ENCODE measurements at regions not wholly inside any gene's neighbourhood (a gene's known extent, or its start where the extent isn't known, plus 50 kb on each side); places are given as distances from the start of the nearest gene placed in this dataset.

DNA sequence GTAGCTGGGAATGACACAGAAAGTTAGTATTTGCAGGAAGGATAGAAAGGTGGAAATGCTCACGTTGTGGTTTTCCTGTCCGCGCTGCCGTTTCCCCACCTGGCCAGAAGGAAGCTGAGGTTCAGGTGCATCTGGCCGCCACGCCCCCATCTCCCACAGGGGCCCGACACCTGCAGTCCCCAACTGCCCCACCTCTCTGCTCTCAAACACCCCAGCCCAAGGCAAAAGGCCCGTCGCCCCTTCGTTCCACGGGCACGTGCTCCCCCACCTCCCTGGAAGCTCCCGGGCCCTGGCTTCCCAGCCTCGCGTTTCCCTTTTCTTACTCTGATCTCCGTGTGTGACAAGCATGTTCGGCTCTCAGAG, 985.1 kb downstream of the BRD1 start:
- Histone ChIP-seq H3K27me3 (ENCODE audit: insufficient read depth, poor library complexity, severe bottlenecking) (no peaks in the 10 kb centered on the region), H3K27ac (replicated peaks) (no peak overlapping the region), H3K4me3 (replicated peaks; ENCODE audit: insufficient read depth, low read length) (no peak overlapping the region)
- no peak for DNase-seq (ENCODE audit: low read depth in 1 of 2, low spot score in 1 of 2)
- TF ChIP-seq, protein P1, sequence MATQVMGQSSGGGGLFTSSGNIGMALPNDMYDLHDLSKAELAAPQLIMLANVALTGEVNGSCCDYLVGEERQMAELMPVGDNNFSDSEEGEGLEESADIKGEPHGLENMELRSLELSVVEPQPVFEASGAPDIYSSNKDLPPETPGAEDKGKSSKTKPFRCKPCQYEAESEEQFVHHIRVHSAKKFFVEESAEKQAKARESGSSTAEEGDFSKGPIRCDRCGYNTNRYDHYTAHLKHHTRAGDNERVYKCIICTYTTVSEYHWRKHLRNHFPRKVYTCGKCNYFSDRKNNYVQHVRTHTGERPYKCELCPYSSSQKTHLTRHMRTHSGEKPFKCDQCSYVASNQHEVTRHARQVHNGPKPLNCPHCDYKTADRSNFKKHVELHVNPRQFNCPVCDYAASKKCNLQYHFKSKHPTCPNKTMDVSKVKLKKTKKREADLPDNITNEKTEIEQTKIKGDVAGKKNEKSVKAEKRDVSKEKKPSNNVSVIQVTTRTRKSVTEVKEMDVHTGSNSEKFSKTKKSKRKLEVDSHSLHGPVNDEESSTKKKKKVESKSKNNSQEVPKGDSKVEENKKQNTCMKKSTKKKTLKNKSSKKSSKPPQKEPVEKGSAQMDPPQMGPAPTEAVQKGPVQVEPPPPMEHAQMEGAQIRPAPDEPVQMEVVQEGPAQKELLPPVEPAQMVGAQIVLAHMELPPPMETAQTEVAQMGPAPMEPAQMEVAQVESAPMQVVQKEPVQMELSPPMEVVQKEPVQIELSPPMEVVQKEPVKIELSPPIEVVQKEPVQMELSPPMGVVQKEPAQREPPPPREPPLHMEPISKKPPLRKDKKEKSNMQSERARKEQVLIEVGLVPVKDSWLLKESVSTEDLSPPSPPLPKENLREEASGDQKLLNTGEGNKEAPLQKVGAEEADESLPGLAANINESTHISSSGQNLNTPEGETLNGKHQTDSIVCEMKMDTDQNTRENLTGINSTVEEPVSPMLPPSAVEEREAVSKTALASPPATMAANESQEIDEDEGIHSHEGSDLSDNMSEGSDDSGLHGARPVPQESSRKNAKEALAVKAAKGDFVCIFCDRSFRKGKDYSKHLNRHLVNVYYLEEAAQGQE (IDR thresholded peaks at IDR 0.05; ENCODE audit: insufficient replicate concordance, low read depth), result no peak
- no peak for TF ChIP-seq SPI1 (IDR thresholded peaks at IDR 0.05; ENCODE audit: borderline replicate concordance, low read depth)
- no peak for TF ChIP-seq POLR2AphosphoS5 (IDR thresholded peaks at IDR 0.05; ENCODE audit: low read depth)
- no peak for TF ChIP-seq GABPA (IDR thresholded peaks at IDR 0.05; ENCODE audit: low read depth)
- TF ChIP-seq, protein P2, sequence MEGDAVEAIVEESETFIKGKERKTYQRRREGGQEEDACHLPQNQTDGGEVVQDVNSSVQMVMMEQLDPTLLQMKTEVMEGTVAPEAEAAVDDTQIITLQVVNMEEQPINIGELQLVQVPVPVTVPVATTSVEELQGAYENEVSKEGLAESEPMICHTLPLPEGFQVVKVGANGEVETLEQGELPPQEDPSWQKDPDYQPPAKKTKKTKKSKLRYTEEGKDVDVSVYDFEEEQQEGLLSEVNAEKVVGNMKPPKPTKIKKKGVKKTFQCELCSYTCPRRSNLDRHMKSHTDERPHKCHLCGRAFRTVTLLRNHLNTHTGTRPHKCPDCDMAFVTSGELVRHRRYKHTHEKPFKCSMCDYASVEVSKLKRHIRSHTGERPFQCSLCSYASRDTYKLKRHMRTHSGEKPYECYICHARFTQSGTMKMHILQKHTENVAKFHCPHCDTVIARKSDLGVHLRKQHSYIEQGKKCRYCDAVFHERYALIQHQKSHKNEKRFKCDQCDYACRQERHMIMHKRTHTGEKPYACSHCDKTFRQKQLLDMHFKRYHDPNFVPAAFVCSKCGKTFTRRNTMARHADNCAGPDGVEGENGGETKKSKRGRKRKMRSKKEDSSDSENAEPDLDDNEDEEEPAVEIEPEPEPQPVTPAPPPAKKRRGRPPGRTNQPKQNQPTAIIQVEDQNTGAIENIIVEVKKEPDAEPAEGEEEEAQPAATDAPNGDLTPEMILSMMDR (IDR thresholded peaks at IDR 0.05; ENCODE audit: insufficient read depth, low read length), result no peak

DNA sequence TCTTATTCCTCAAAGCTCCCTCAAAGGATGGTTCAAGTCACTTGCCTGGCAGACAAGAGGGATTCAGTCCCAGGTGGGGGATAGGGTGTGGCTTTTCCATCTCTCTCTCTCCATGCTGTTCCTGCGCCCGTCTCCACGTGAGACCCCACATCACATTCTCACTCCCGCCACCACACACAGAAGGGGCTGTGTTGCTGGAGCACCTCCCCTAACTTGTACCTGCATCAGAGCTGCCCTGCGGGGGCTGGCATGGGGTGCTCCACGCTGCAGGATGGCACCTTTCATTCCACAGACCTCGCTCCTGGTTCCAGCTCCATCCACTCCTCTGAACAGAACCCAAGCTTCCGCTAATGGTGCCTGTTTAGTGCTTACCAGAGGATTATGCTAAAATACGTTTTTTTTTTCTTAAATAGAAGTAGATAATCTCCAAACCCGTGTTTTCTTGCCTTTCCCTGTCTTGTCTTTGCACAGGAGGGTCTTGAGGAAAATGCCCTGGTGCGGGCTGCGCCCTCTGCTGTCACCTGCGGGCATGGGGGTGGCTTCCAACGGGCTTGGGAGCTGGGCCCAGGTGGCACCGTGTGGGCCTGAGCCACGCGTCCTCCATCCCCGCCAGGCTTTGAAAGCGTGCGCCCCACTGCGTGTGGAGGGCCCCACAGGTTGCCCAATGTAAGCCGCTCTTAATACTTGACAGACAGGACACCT, 985.6 kb downstream of the BRD1 start:
- TF ChIP-seq, protein P2 (IDR thresholded peaks at IDR 0.05; ENCODE audit: insufficient read depth, low read length), result no peak
- TF ChIP-seq, protein P1 (IDR thresholded peaks at IDR 0.05; ENCODE audit: insufficient replicate concordance, low read depth), result no peak
- no peak for TF ChIP-seq POLR2AphosphoS5 (IDR thresholded peaks at IDR 0.05; ENCODE audit: low read depth)
- TF ChIP-seq GABPA (IDR thresholded peaks at IDR 0.05; ENCODE audit: low read depth), result no peak
- no peak for TF ChIP-seq SPI1 (IDR thresholded peaks at IDR 0.05; ENCODE audit: borderline replicate concordance, low read depth)

DNA sequence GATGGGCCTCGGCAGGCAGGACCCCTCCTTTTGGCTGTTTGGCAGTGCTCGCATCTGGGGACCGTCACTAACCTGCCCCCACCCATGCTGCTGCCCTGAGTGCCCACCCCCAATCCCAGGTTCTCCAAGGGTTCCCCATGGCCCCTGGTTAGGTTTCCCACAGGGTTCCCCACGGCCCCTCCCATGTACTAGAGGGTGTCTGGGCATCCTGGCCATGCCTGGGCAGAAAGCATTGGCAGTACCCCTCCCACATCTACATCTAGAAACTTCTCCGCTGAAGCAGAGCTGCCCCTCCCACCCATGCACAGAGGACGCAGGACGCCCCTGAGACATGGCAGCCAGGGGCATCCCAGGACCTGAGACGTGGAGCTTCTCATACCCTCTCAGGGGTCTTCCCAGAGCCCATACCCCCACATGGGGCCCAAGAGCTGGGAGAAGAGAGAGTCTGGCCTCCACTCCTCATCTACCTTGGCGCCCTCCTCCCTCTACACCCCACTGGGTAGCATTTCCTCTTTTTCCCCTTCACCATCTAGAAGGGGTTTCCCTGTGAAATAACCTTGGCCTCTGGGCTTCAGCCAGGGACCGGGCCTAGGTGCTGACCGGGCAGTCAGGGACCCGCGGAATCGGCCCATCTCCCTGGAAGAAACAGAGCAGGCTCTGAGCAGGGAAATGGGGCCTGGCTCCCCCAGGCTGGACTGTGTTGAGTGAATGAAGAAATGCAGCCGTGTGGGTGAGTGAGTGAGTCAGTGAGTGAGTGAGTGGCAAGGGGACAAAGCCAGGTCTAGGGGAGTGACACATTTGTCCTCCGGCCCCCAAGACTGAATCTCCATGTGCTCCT, 987.3 kb downstream of the BRD1 start:
- no peak overlapping the region for H3K27ac ChIP-seq (replicated peaks)
- TF ChIP-seq, protein P1 (IDR thresholded peaks at IDR 0.05; ENCODE audit: insufficient replicate concordance, low read depth), result no peak
- no peak for TF ChIP-seq GABPA (IDR thresholded peaks at IDR 0.05; ENCODE audit: low read depth)
- TF ChIP-seq, protein P2 (IDR thresholded peaks at IDR 0.05; ENCODE audit: insufficient read depth, low read length), result no peak
- no peak for TF ChIP-seq SPI1 (IDR thresholded peaks at IDR 0.05; ENCODE audit: borderline replicate concordance, low read depth)
- no peak for TF ChIP-seq POLR2AphosphoS5 (IDR thresholded peaks at IDR 0.05; ENCODE audit: low read depth)
- H3K4me3 ChIP-seq (replicated peaks; ENCODE audit: insufficient read depth, low read length), result no peak overlapping the region
- no peak for DNase-seq (ENCODE audit: low read depth in 1 of 2, low spot score in 1 of 2)
- no peaks in the 10 kb centered on the region for H3K27me3 ChIP-seq (ENCODE audit: insufficient read depth, poor library complexity, severe bottlenecking)

More for the DNA sequence above, 985.6 kb downstream of the BRD1 start:
- Histone ChIP-seq H3K4me3 (replicated peaks; ENCODE audit: insufficient read depth, low read length) (no peak overlapping the region), H3K27ac (replicated peaks) (no peak overlapping the region), H3K27me3 (ENCODE audit: insufficient read depth, poor library complexity, severe bottlenecking) (no peaks in the 10 kb centered on the region)
- no peak for DNase-seq (ENCODE audit: low read depth in 1 of 2, low spot score in 1 of 2)

Data from HL-60 (cell line).